Smooth muscle cell (in vitro differentiated cells): ENCODE measurements at regions not wholly inside any gene's neighbourhood (a gene's known extent, or its start where the extent isn't known, plus 50 kb on each side); places are given as distances from the start of the nearest gene placed in this dataset.

Source experiments
- DNase-seq: peaks from one replicate; lab custom pipeline; 2025; ENCODE audit not compliant: unreplicated experiment; lab: John Stamatoyannopoulos, UW
- H2AFZ ChIP-seq: fragments of 200-600 bp; sonication (generic); 2 replicates; pipeline ENCODE4 v1.6.0; 2016; ENCODE audit warnings: antibody characterized with exemption, low read depth, mild to moderate bottlenecking
- H3F3A ChIP-seq: fragments of 200-600 bp; sonication (generic); 2 replicates; pipeline ENCODE4 v1.6.0; 2017; ENCODE audit warnings: antibody characterized with exemption, low read depth
- H3K27ac ChIP-seq: fragments of 200-600 bp; sonication (generic); 2 replicates; pipeline ENCODE4 v1.5.1; 2016; ENCODE audit warnings: low read depth, mild to moderate bottlenecking
- H3K27me3 ChIP-seq: fragments of 200-600 bp; sonication (generic); 2 replicates; pipeline ENCODE4 v1.6.1; 2016; ENCODE audit warnings: low read depth, mild to moderate bottlenecking
- H3K36me3 ChIP-seq: fragments of 200-600 bp; sonication (generic); 2 replicates; pipeline ENCODE4 v1.5.1; 2016; ENCODE audit warnings: low read depth
- H3K4me1 ChIP-seq: fragments of 200-600 bp; sonication (generic); 2 replicates; pipeline ENCODE4 v1.5.1; 2016; ENCODE audit warnings: low read depth
- H3K4me2 ChIP-seq: fragments of 200-600 bp; sonication (generic); 2 replicates; pipeline ENCODE4 v1.6.0; 2016; ENCODE audit warnings: mild to moderate bottlenecking
- H3K4me3 ChIP-seq: fragments of 200-600 bp; sonication (generic); 2 replicates; pipeline ENCODE4 v1.5.1; 2016; ENCODE audit warnings: mild to moderate bottlenecking
- H3K79me2 ChIP-seq: fragments of 200-600 bp; sonication (generic); 2 replicates; pipeline ENCODE4 v1.6.0; 2016; ENCODE audit warnings: low read depth, mild to moderate bottlenecking
- H3K9ac ChIP-seq: fragments of 200-600 bp; sonication (generic); 2 replicates; pipeline ENCODE4 v1.6.0; 2016; ENCODE audit warnings: low read depth
- H3K9me3 ChIP-seq: fragments of 200-600 bp; sonication (generic); replicated peaks from 2 replicates; pipeline ENCODE4 v1.5.1; 2016; ENCODE audit warnings: low read depth
- H4K20me1 ChIP-seq: fragments of 200-600 bp; sonication (generic); 2 replicates; pipeline ENCODE4 v1.6.0; 2016; ENCODE audit warnings: low read depth
- WGBS: methylation state at CpG from one replicate; pipeline ENCODE4 v1.1.7; 2016; ENCODE audit warnings: low lambda C conversion rate; 5-methylcytosine and 5-hydroxymethylcytosine counted together
- TF ChIP-seq, protein P1 (sequence below): fragments of 200-600 bp; sonication (generic); IDR thresholded peaks from 2 replicates; pipeline ENCODE4 v1.5.1; 2017; ENCODE audit warnings: borderline replicate concordance, mild to moderate bottlenecking, antibody characterized with exemption; ENCODE audit not compliant: insufficient read depth, poor library complexity, severe bottlenecking

DNA sequence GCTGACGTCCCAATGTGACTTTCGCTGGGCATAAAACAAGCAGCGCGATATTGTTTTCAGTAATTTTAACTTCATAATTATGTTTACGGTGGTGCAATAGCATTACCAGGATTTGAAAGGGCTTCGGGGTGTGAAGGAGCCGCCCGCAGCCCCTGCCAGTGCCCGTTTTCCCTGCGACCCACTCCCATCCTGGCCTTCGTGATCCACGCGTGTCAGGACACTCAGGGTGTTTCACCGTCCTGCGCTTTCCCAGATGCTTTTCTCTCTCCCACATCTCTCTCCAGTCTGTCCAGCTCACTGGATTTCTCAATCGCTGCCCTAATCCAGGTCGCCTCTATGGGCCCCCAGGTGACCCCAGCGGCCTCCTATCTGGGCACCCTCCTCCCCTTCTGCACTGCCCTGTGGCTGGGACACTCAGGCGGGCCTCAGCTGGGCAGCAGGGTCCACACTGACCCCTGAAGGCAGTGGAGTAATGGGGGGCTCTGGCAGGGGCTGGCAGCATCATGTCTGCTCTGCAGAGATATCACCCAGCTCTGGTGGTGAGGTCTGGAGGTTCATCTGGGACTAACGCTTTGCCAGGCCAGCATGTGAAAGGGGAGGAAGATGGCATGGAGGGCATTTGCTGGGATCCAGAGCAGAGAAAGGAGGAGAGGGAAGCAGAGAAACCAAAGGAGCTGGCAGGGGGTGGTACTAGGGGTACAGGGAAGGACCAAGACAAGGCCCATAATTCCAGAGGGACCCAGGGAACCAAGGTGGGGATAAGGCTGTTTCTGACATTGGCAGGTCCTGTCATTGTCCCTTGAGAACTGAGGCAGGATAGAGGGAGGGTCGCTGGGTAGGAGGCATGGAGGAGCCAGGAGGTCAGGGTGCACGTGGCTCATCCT, 622.8 kb downstream of the BRD1 start:
- Histone ChIP-seq H3K4me2 (no peak overlapping the region), H3K79me2 (no peaks in the 10 kb centered on the region), H3K9me3 (no peaks in the 10 kb centered on the region), H3K9ac (no peak overlapping the region), H3K4me3 (no peak overlapping the region), H3K36me3 (no peaks in the 10 kb centered on the region), H3K4me1 (no peaks in the 10 kb centered on the region), H3K27ac (no peak overlapping the region), H3K27me3 (no peaks in the 10 kb centered on the region), H4K20me1 (no peaks in the 10 kb centered on the region), H2AFZ (no peak overlapping the region), H3F3A (no peaks in the 10 kb centered on the region)
- no peak for DNase-seq
- TF ChIP-seq, protein P1, sequence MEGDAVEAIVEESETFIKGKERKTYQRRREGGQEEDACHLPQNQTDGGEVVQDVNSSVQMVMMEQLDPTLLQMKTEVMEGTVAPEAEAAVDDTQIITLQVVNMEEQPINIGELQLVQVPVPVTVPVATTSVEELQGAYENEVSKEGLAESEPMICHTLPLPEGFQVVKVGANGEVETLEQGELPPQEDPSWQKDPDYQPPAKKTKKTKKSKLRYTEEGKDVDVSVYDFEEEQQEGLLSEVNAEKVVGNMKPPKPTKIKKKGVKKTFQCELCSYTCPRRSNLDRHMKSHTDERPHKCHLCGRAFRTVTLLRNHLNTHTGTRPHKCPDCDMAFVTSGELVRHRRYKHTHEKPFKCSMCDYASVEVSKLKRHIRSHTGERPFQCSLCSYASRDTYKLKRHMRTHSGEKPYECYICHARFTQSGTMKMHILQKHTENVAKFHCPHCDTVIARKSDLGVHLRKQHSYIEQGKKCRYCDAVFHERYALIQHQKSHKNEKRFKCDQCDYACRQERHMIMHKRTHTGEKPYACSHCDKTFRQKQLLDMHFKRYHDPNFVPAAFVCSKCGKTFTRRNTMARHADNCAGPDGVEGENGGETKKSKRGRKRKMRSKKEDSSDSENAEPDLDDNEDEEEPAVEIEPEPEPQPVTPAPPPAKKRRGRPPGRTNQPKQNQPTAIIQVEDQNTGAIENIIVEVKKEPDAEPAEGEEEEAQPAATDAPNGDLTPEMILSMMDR: no peak
- 88% methylated on average over 22 of the region's 22 CpGs for whole genome bisulfite sequencing

DNA sequence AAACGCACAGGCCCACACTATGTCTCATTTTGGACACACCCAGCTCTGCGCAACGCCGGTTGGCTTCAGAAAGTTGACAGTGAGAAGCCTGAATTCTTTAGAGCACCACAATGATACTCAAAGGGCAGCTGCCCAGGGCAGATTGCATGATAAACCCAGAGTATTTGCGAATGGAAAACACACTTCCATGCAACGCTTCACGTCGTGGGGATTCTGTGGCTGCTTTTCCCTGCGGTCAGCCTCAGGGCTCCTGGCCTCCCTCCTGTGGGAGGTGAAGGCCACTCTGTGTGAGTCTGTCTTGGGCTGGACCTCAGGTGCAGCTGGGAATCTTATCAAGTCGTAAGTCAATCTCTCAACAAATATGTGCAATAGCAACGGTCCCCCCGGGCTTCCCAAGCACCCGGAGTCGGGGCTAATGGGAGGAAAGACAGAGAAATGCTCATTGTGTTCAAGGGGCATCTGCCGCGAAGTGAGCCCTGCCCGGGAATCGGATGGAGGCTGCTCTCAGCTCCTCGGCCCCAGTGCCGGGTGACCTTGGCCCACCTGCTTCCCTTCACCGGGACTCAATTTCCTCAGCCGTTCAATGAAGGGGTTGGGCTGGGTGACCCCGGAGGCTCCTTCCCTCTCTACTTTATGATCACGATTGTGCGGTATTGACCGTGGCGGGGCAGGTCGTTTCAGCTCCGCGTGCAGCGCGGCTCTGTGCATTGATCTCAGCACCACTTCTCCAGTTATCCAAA, 623.6 kb downstream of the BRD1 start:
- no peak overlapping the region for H2AFZ ChIP-seq
- no peaks in the 10 kb centered on the region for H3K9me3 ChIP-seq
- H4K20me1 ChIP-seq: no peaks in the 10 kb centered on the region
- DNase-seq: no peak
- H3F3A ChIP-seq: no peaks in the 10 kb centered on the region
- no peaks in the 10 kb centered on the region for H3K27me3 ChIP-seq
- no peaks in the 10 kb centered on the region for H3K4me1 ChIP-seq
- no peak overlapping the region for H3K4me2 ChIP-seq
- H3K9ac ChIP-seq: no peak overlapping the region
- 91% methylated on average over 32 of the region's 32 CpGs for WGBS
- H3K36me3 ChIP-seq: no peaks in the 10 kb centered on the region
- TF ChIP-seq, protein P1: no peak
- H3K27ac ChIP-seq: no peak overlapping the region
- no peaks in the 10 kb centered on the region for H3K79me2 ChIP-seq
- no peak overlapping the region for H3K4me3 ChIP-seq

GRCh38 chr22:49203091-49203858, 624.4 kb downstream of the BRD1 start:
- no peak overlapping the region for H2AFZ ChIP-seq
- no peaks in the 10 kb centered on the region for H3K36me3 ChIP-seq
- no peaks in the 10 kb centered on the region for H3K79me2 ChIP-seq
- TF ChIP-seq, protein P1: no peak
- H3K4me2 ChIP-seq: no peak overlapping the region
- DNase-seq: no peak
- no peak overlapping the region for H3K4me3 ChIP-seq
- no peak overlapping the region for H3K9ac ChIP-seq
- no peak overlapping the region for H3K27ac ChIP-seq
- no peaks in the 10 kb centered on the region for H3F3A ChIP-seq
- H3K4me1 ChIP-seq: no peaks in the 10 kb centered on the region
- H4K20me1 ChIP-seq: no peaks in the 10 kb centered on the region
- no peaks in the 10 kb centered on the region for H3K9me3 ChIP-seq
- 87% methylated on average over 38 of the region's 38 CpGs for WGBS
- H3K27me3 ChIP-seq: no peaks in the 10 kb centered on the region
